Spinal cord (tissue), 9 donors: ENCODE measurements at regions not wholly inside any gene's neighbourhood (a gene's known extent, or its start where the extent isn't known, plus 50 kb on each side); places are given as distances from the start of the nearest gene placed in this dataset.

Experiments
- DNase-seq, 6 donors: peaks; one replicate each; pipeline versions ENCODE4 v3.0.0 to v3.0.0-alpha.2; 2013 to 2015; ENCODE audit warnings: low spot score in 6 of 6, low read depth in 4 of 6
- H3K27ac ChIP-seq: one replicate; pipeline ENCODE4 v1.5.1; 2013; ENCODE audit warnings: low read depth, low read length, control low read depth
- H3K27me3 ChIP-seq: one replicate; pipeline ENCODE4 v1.6.1; 2013; ENCODE audit warnings: low read length; ENCODE audit not compliant: control insufficient read depth, insufficient read depth
- H3K36me3 ChIP-seq: one replicate; pipeline ENCODE4 v1.6.1; 2013; ENCODE audit warnings: low read length; ENCODE audit not compliant: control insufficient read depth, insufficient read depth
- H3K4me1 ChIP-seq: one replicate; pipeline ENCODE4 v1.6.1; 2013; ENCODE audit warnings: low read length; ENCODE audit not compliant: control insufficient read depth, insufficient read depth
- H3K4me3 ChIP-seq: one replicate; pipeline ENCODE4 v1.5.1; 2013; ENCODE audit warnings: low read depth, low read length, control low read depth
- H3K9me3 ChIP-seq: one replicate; pipeline ENCODE4 v1.6.1; 2013; ENCODE audit warnings: low read length; ENCODE audit not compliant: control insufficient read depth, insufficient read depth
- WGBS: methylation state at CpG from one replicate; pipeline ENCODE4 v1.1.5; 2013; ENCODE audit warnings: missing lambda C conversion rate; ENCODE audit not compliant: insufficient coverage; 5-methylcytosine and 5-hydroxymethylcytosine counted together
- donor health status: healthy.

DNA sequence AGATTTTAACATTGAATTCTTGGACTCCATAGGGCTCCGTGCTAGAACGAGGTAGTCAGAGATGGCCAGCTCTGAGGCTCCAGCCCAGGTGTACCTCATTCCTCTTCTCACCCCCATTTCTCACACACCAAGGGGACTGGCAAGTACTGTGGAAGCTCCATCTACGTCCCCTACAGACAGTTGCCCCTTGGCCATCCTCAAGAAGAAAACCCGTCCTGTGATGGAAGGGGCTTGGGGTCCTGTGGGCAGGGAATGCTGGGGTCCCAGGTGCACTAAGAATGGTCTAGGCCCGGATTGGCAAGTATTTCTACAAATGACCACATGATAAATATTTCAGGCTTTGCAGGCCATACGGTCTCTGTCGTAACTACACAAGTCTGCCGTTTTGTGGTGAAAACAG lies 110.3 kb downstream of the PDCL3 start:
- Histone ChIP-seq H3K4me1 (peaks cover 6% of the 10 kb centered on the region), H3K9me3 (no peaks in the 10 kb centered on the region), H3K27ac (no peak overlapping the region), H3K4me3 (no peak overlapping the region), H3K27me3 (no peaks in the 10 kb centered on the region), H3K36me3 (no peaks in the 10 kb centered on the region)
- WGBS = 90% methylated on average over 8 of the region's 8 CpGs
- no peak for DNase-seq

DNA sequence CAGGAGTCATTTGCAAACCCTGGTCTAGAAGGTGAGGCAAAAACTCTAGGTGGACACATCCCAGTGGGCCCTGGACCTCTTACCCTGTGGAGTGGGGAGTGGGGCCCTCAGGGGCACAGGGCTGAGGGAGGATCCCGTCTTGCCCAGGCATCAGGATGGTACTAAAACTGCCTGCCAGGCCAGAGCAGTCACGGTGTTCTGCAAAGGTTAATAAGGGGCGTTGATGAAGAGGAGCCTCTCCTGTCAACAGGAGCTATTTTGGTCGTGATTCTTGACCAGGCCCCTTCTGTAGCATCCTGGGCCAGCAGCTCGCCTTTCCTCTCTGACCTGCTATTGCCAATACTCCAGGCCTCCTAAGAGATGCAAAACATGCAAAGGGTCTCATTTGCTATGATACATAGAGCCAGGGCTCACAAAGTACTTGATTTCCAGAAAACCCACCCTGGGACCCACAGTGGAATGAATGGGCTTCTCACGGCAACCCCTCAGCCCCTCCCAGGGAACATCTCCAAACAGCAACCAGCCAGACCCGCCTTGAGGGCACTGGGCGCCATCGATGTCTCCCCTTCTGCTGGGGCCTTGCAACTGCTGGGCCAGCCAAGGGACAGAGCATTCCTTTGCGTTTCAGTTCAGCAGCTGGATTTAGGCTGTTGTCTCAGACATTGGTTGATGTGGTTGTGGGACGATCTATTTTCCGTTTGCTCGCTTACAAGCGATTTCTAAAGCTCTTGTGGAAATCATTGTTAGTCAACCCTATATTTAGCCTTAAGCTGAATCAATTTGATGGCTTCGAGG lies 111.1 kb downstream of the PDCL3 start:
- peak in 1 of 6 donors; percentile 9 for DNase-seq

DNA sequence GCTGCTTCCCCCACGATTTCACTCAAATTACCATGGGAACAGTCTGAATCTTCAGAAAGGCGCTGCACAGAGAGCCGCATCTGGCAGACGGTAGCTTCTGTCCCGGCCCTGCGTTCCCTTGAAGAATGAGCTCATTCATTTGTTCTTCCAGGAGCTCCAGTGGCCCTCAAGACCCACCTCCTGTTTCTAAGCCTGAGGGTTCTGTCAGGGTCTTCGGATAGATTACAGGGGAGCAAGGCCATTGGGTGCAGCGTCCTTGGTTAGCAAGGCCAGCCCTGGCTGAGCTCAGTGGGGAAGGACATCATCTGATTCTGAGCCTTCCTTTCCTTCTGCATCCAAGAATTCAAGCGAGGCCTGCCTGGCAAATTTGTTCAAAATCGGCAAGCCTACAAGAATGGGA lies 111.9 kb downstream of the PDCL3 start:
- Histone ChIP-seq H3K9me3 (no peaks in the 10 kb centered on the region), H3K4me3 (no peak overlapping the region), H3K4me1 (peaks cover 6% of the 10 kb centered on the region), H3K36me3 (no peaks in the 10 kb centered on the region), H3K27ac (no peak overlapping the region), H3K27me3 (no peaks in the 10 kb centered on the region)
- 52% methylated on average over 10 of the region's 10 CpGs for WGBS
- peak in 2 of 6 donors; percentile 22 to 63 for DNase-seq

More for the DNA sequence above, 111.1 kb downstream of the PDCL3 start:
- H3K4me1 ChIP-seq = peaks cover 6% of the 10 kb centered on the region
- no peak overlapping the region for H3K4me3 ChIP-seq
- 87% methylated on average over 9 of the region's 15 CpGs for WGBS
- H3K27me3 ChIP-seq = no peaks in the 10 kb centered on the region
- H3K27ac ChIP-seq = no peak overlapping the region
- no peaks in the 10 kb centered on the region for H3K9me3 ChIP-seq
- H3K36me3 ChIP-seq = no peaks in the 10 kb centered on the region

DNA sequence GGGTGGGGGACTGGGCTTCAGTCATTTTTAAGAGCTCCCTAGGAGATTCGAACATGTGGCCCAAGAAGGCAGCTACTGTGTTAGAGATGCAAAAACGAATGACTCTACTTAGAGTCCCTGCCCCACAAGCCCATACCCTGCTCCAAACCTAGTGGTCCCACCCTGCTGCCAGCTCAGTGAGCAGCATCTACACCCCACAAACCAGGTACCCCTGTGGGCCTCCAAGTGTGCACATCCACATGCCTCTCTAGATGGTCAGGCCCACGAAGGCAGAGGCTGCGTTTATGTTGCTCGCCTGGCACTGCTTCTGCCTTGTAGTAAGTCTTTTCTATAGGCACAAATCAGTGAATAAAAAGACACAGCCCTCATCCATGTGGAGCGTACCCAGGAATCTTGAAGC lies 112.6 kb downstream of the PDCL3 start:
- Histone ChIP-seq H3K4me1 (peaks cover 6% of the 10 kb centered on the region), H3K36me3 (no peaks in the 10 kb centered on the region), H3K9me3 (no peaks in the 10 kb centered on the region), H3K4me3 (no peak overlapping the region), H3K27me3 (no peaks in the 10 kb centered on the region), H3K27ac (no peak overlapping the region)
- WGBS = 93% methylated on average over 2 of the region's 6 CpGs
- no peak for DNase-seq

DNA sequence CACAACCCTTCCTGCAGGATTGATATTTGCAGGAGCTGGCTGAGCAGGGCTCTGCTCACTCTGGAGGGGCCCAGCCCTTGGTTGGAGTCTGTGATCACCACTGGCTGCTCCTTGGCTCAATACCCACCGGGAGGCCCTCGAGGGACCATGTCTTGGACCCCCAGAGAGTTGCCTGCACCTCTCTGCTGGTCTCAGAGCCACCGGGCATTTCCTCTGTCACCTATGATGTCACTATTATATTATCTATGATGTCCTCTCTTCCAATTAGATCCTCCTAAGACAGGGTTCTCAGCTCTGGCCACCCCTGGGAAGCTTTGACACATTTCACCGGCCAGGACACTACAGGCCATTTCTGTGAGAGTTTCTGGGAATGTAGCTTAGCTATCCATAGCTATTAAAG lies 113.1 kb downstream of the PDCL3 start:
- no peaks in the 10 kb centered on the region for H3K9me3 ChIP-seq
- no peaks in the 10 kb centered on the region for H3K36me3 ChIP-seq
- no peaks in the 10 kb centered on the region for H3K27me3 ChIP-seq
- peaks cover 6% of the 10 kb centered on the region for H3K4me1 ChIP-seq
- no peak overlapping the region for H3K27ac ChIP-seq
- no peak overlapping the region for H3K4me3 ChIP-seq
- WGBS = 95% methylated on average over 4 of the region's 4 CpGs
- DNase-seq = no peak

DNA sequence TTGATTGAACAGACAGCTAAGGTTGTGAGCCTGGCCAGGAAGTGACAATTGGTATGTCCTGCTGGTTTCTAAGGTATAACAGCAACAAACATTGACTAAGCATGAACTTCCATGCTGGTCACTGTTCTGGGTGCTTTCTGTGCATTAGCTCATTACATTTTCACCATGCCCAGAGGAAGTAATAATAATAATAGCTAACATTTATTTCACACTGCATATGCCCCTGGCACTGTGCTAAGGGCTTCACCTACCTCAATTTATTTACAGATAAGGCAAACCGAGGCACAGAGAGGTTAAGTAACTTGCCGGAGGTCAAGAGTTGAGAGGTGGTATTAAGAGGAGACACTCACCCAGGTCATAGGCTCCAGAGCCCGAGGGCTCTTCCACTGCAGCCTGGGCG lies 113.6 kb downstream of the PDCL3 start:
- peaks cover 6% of the 10 kb centered on the region for H3K4me1 ChIP-seq
- 90% methylated on average over 3 of the region's 4 CpGs for WGBS
- no peak overlapping the region for H3K27ac ChIP-seq
- no peak for DNase-seq
- H3K36me3 ChIP-seq = no peaks in the 10 kb centered on the region
- no peak overlapping the region for H3K4me3 ChIP-seq
- H3K9me3 ChIP-seq = no peaks in the 10 kb centered on the region
- H3K27me3 ChIP-seq = no peaks in the 10 kb centered on the region

DNA sequence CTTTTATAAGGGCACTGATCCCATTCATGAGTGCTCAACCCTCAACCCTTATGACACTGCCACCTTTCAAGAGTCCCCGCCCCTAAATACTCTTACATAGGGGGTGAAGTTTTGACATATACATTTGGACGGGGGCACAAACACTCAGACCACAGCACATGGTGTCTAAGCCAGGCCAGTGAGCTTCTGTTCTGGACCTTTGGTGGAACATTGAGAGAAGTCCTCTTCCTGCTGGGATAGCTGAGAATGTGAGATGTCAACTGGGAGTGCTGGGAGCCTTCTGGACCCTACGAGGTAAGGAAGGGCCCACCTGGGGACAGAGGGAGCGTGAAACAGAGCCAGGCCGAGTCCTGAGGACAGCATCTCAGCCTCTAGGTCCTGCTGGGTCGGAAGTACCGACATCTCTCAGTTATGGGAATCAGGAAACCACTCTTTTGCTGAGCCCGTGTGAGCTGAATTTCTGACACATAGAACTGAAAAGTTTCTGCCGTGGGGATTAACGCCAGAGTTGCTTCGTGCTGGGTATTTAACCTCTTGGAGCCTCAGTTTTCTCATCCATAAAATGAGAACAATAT lies 114.9 kb downstream of the PDCL3 start:
- 95% methylated on average over 6 of the region's 11 CpGs for WGBS
- DNase-seq = no peak

DNA sequence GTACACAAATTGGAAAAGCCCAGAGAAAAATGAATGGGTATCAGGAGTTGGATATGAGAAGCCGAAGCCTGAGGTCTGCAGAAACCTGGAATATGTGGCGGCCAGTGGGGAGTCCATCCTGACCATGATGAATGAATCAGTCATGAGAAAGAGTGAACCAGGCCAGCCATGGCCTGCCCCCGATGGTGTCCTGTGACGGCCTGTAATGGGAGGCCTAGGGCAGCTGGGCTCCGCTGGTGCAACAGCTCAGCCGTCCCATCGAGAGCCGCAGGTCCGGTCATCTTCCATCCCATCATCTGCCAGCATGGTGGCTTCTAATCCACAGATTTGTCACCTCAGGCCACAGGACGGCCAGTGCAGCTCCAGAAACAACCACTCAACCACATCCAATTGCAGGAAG lies 116.4 kb downstream of the PDCL3 start:
- Histone ChIP-seq H3K27ac (no peak overlapping the region), H3K9me3 (no peaks in the 10 kb centered on the region), H3K27me3 (no peaks in the 10 kb centered on the region), H3K4me1 (peaks cover 6% of the 10 kb centered on the region), H3K36me3 (no peaks in the 10 kb centered on the region), H3K4me3 (no peak overlapping the region)
- 95% methylated on average over 9 of the region's 10 CpGs for WGBS
- no peak for DNase-seq

More for the DNA sequence above, 114.9 kb downstream of the PDCL3 start:
- Histone ChIP-seq H3K27ac (no peak overlapping the region), H3K27me3 (no peaks in the 10 kb centered on the region), H3K4me3 (no peak overlapping the region), H3K36me3 (no peaks in the 10 kb centered on the region), H3K4me1 (peaks cover 6% of the 10 kb centered on the region), H3K9me3 (no peaks in the 10 kb centered on the region)

DNA sequence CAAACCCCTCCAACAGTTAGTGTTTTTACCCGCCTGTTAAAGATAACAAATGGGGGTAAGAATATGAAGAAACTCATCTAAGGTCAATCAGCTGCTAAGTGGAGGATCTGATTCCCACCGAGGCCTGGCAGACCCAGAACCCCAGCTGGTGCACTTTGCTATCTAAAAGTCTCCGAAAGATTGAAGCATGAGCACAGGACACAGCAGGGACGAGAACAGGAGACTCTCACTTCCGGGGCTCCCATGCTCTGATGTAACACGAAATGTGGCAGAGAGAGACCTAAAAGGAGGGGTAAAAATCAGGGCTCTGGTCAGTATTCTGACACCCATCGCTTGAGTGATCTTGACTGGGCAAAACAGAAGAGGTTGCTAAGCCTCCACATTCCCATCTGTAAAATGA lies 119.7 kb downstream of the PDCL3 start:
- Histone ChIP-seq H3K36me3 (no peaks in the 10 kb centered on the region), H3K4me3 (no peak overlapping the region), H3K27ac (no peak overlapping the region), H3K9me3 (no peaks in the 10 kb centered on the region), H3K4me1 (no peaks in the 10 kb centered on the region), H3K27me3 (no peaks in the 10 kb centered on the region)
- no peak for DNase-seq
- WGBS = 88% methylated on average over 6 of the region's 7 CpGs

DNA sequence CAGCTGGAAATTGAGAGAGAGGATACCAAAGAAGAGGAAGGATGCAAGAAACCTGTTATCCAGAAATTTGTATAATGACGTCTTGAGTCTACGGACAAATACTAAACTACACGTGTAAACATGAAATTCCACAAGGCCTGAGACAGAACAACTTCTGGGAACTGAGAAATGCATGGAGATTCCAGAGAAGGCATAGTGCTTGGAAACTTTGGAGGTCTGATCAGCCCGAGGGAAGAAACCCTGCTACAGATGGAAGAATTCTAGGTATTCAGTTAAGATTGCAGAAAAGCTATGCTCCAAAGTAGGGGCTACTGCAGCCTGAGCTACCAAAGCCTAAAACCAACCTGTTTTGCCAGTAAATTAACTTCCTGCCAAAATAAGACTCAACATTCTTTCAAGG lies 120.4 kb downstream of the PDCL3 start:
- WGBS = 93% methylated on average over 4 of the region's 4 CpGs
- no peak for DNase-seq
- H3K9me3 ChIP-seq = peaks cover 2% of the 10 kb centered on the region
- H3K27ac ChIP-seq = no peak overlapping the region
- no peak overlapping the region for H3K4me3 ChIP-seq
- H3K4me1 ChIP-seq = no peaks in the 10 kb centered on the region
- H3K27me3 ChIP-seq = no peaks in the 10 kb centered on the region
- no peaks in the 10 kb centered on the region for H3K36me3 ChIP-seq
